HG03354 (cell line): ENCODE measurements at regions not wholly inside any gene's neighbourhood (a gene's known extent, or its start where the extent isn't known, plus 50 kb on each side); places are given as distances from the start of the nearest gene placed in this dataset.

ENCODE experiments used
- ATAC-seq: cut with Tn5 transposase; IDR thresholded peaks from one replicate; pipeline ENCODE4 v1.9.1; 2021; ENCODE audit warnings: mild to moderate bottlenecking; ENCODE audit not compliant: unreplicated experiment, poor library complexity, severe bottlenecking

DNA sequence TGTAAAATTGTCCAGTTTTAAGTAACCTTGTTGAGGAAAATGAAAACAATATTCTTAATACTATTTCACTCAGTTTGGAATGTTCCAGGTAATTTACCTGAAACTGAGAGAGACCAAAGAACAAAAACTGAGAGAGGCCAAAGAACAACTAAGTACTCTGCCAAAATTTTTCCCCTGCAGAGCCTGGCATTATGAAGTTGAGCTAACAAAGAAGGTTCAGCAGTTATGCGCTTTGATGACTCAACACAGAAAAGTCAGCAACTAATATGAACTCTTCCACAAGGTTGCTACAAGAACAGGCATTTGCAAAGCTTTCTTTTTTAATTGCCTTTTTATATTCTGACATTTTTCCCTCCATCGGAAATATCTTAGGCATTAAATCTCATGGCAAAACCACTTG, 270.9 kb downstream of the CHRM3 start:
- ATAC-seq, result no peak

DNA sequence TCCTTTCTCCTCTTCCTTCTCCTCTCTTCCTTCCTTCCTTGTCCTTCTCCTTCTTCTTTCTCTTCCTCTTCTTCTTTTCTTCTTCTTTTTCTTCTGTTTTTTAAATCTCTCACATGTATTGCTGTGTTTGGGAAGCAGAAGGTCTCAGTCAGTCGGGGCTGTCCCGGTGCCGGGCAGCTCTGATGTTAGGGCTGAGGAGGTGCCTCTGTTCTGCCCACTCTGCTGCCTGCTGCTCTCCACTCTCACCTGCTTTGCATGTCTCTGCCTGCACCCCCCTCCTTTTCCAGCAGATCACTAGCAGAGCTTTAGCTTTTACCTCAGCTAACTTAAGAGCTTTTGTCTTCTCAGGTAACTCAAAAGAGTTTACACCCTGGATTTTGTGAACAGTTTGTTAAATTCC, 276.6 kb downstream of the CHRM3 start:
- no peak for ATAC-seq

DNA sequence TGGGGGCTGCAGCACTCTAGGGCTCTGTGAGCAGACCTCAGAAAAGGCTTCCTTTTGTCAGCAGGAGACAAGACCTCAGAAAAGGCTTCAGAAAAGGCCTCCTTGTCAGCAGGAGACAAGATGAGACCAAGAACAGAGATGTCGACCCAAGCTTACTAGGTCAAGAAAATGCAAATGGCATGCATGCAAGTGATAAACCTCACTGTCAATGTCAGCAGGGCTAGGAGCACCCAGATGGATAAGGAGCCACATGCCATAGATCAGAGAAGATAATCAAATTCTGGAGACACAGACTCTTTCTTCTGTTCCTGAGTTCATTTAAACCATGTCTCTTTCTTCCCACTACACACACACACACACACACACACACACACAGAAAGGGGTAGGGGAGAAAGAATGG, 285.9 kb downstream of the CHRM3 start:
- no peak for ATAC-seq

DNA sequence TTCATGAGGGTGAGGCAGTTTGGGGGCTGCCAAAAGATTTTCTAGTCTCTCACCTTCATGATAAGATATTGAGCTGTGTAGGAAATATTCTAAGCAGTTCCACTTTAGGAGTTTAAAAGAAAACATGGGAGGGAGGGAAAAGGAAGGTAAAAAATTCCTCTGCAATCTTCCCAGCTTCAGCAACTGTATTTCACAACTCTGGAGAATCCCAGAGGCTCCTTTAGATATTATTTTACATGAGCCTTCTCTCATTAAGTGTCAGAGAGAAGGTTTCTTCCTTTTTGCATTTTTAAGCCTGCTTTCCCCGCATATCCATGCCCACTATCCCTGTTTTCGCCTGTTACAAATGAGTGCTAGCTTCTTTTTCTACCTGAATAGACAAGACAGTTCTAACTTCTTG, 289.4 kb downstream of the CHRM3 start:
- ATAC-seq, result no peak

DNA sequence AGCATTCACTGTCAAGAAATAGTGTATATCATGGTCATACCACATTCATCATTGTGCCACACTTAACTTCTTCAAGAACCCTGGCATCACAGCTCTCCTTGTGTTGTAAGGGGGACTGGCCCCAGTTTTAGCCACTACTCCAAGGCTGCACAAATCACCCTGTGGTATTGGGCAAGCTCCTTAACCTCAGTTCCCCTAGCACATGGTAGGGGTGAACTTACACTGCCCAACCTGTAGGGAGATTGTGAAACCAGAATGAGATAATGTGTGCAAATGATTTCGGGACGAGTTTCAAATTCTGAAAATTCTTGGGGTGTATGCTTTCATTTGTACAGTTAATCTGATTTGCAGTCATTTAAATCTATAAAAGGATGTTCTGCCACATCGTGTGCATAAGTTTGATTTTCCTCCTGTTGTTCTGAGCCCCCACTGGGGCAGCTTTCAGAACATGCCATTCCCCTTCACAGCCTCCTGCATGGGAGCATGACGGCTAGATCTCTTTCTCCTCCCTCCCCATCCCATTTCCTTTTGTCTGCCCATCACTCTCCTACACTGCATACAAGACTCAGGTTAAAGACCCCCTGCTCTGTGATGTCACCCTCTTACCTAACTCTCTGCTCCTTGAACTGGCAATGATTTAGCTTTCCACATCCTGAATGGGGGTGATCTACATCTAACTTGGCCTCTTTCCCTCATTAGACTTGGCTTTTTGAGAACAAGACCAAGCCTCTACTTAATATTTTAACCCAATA, 290.3 kb downstream of the CHRM3 start:
- no peak for ATAC-seq

DNA sequence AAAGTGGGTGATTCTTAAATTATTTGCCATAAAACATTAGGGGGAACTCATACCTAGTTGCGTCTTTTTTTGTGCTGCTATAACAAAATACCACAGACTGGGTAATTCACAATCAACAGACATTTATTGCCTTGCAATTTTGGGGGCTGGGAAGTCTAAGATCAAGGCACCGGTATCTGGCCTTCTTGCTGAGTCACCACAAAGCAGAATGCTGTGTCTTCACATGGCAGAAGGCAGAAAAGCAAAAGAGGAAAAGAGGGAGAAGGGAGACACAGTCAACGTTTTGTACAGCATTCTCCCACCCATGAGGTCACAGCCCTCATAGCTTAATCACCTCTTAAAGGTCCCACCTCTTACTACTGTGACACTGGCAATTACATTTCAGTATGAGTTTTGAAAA, 291.0 kb downstream of the CHRM3 start:
- ATAC-seq, result no peak

DNA sequence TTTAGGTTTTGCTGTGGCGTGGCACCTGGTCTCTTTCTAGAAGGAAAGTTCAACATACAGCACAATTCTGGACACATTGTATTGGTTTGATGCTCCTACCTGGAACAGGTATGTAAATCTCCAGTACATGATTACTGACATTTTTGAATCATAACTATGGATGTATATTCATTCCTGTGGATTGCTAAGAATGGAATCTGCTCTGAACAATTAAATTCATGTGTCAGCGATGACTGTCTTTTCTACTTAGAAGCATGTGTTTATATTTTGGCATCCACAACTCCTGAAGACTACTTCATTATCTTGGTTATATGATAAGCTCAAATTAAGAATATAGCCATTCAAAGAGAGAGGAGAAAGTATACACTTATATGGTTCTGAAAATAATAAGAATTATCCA, 291.8 kb downstream of the CHRM3 start:
- ATAC-seq, result no peak

DNA sequence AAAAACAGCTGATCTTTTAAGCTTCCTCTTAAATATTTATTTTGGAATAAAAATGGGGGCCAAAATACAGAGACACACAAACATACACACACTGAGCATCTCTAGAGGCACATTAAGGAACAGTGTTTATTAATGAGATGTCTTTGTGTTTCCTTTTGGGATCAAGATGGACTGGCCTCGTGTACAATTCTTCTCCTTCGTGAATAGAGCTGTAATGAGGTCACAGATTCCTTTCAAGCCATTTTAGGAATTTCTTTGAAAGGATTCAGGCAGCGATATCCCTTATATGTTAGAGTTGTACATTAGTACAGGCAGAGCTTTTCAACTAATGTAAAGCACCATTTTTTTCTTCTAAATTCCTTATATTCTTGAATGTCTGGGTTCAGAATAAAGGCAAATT, 295.7 kb downstream of the CHRM3 start:
- ATAC-seq, result no peak

DNA sequence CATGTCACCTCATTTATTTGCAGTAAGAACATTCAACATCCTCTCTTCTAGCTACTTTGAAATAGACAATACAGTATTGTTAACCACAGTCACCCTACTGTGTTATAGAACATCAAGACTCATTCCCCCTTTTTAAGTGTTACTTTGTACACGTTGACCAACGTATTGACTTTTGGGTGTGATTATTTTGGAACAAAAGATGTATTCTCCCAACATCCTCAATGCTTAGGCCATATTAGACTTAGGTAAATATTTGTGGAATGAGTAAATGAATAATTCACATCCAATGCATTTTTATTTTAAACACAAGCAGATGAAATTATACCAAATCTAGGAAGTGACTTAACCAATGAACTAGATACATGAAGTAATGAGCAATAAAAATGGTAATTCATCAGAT, 296.6 kb downstream of the CHRM3 start:
- ATAC-seq, result no peak

DNA sequence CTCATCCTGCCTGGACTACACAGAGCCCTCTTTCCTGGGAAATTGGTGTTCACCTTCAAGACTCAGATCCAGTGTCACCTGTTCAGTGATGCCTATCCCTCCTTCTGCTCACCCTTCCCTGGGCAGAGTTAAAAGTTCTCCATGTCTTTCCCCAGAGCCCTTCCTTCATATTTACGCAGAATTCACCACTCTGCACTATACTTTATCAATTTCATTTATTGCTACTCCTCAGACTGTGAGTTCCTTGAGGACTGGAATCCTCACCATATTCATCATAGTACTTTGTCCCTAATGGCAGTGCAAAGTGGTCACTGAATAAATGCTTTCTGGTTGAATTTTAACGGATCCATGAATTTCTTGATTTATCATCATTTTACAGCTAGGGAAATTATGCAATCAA, 300.0 kb downstream of the CHRM3 start:
- no peak for ATAC-seq

DNA sequence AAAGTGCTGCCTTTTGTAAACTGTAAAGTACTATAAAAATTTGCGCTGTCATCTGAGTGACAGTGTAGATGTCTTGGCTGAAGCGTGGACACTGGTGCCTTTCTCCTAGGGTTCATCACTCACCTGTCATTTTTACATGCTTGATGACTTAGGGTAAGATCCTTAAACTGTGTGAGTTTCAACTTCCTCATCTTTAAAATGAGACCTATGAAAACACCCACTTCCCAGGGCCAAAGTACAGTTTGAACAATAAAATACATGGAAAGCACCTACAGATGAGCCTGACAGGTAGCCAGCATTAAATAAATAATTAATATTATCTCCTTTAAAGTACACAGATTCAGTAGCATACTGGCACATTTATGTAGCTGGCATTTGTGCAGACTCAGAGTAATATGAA, 309.9 kb downstream of the CHRM3 start:
- ATAC-seq, result no peak

DNA sequence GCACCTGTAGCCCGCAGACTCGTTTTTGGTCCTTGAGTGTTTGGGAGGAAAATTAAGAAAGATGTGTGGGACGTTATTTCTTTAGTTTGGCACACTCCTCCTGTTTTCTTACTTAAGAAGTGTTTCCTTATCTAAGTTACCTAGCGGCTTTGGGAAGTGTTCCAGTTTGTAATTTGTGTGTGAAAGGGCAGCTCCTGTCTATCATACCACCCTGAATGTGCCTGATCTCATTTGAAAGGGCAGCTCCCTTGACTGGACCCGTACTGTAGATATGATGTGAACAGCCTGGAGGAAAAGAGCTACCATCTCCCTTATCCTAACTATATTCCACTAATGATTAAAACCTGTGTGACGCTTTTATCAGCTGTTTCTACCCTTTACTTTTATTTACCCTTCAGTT, 314.3 kb downstream of the CHRM3 start:
- ATAC-seq, result no peak

DNA sequence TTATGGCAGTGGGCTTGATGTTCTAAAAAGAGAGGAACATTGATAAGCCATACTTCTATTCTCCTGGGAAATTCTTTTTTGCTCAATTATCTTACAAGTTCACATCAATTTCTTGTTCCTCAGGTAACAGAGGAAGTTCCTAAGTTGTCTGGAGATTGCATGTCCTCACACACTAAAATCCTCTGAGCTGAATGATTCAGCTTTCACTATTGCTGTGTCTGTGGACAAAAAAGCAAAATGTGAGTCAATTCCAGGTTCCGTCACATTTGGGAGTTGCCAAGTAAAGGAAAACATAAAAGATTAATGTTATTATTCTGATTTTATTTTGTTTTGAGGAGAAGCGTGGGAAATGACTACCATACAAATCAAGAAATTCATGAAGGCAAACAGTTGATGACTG, 316.7 kb downstream of the CHRM3 start:
- ATAC-seq, result no peak

DNA sequence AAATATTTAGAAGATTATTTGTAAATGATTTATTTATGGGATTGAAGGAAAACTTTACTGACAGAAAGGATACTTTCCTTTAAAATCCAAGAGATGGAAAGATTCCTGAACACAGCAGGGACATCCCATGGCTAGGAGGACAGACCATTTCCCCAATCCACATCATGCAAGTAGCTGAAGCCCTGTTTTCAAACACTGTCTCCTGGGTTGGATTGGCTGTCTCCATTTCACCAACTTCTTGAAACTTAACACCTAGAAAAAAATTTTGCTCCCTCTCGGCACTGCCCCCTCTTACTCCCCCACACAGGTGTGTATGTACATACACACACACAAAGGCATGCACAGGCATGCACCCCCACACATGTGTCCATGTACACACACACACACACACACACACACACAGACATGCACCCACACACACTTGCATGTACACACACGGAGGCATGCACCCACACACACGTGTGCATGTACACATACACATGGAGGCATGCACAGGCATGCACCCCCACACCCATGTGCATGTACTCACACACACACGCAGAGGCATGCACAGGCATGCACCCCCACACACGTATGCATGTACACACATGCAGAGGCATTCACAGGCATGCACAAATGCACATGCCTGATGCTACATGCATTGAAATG, 320.0 kb downstream of the CHRM3 start:
- ATAC-seq, result no peak

DNA sequence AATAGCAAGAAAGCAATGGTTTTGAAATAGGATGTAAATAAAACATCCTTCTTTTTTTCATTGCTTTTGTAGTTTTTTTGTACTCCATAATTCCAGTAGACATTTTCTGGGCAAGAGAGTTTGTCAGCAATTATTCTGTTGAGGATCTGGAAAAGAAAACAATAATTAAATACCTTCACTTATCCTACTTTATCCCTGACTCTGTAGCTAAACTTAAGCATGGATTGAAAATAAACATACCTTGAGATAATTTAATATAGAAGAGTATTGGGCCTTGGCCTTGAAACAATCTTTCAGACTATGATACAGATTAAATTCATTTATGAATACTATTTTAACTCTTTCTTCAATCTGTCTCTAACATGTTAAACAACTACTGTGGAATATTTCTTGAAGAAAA, 321.2 kb downstream of the CHRM3 start:
- ATAC-seq, result no peak

DNA sequence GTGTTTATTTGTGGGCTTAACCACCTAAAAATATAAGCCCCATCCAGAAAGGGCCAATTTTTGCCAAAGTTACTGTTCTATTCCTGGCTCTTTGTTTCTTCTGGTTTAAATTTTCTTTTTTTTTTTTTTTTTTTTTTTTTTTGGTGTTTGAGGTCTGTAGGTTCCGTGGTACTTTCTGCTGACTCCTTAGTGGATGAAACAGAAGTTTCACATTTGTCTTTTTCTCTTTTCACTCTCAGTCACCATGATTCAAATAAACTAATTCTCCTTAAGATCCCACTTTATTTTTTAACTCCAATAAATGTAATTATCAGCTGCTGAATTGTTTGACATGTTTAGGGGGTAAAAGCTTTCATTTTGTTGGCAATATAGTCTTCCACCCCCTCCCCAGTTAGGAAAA, 322.3 kb downstream of the CHRM3 start:
- ATAC-seq, result no peak

DNA sequence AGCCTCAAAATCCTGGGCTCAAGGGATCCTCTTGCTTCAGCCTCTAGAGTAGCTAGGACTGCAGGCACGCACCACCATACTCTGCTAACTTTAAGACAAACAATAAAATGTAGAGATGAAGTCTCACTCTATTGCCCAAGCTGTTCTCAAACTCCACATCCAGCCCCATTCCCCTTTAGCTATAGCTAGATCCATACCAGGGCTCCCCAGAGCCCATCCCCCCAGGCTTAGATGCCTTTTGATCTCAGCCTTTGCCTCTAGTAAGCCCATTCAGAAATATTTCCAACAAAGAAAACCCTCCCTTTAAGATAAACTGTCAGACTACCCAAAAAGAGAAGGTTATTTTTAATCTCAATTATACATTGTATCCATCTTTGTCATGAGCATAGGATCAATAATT, 325.4 kb downstream of the CHRM3 start:
- no peak for ATAC-seq

DNA sequence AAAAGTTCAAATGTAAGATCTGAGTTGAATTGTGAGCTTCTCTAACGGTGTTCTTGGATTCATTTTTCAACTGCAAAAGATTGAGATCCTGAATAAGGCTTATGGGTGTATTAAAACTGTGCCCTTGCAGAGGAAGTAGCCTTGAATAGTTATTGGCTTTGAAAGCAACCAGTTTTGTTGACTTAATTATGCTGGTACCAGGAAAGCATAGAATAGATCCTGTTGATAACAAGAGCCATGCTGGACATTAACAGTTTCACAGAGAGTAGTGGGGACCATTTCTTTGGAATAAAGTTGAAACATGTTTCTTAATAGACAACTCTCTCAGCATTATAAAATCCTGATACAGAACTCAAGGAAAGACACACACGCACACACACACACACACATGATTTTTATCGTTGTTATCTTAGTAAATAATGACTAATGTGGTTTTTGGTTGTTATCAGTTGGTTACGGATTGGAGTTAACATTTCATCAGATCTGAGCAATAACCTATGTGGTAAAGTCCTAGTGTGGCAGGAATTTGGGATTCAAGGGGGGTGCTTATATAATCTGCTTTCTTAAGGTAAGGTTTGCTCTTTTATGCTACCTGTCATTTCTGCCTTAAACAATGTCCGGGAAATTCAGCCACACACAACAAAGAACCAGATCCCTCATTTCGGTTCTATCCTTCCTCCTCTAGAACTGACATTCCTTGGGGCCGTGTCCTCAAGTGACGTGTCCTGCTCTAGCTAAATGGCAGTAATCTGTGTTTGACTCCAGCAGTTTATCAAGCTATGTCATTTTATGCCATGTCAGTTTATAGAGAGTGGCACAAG, 330.9 kb downstream of the CHRM3 start:
- no peak for ATAC-seq

DNA sequence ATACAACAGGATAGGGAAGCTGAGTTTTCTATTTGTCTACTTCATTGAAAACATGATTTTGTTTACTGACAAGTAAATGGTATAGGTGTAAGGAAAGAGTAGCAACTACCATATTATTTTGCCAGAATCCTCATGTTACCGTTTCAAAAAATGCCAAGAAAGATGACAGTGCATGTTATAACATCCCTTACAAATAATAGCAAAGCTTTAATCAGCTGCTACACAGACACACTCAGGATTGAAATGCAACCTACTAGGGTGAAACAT, 331.5 kb downstream of the CHRM3 start:
- no peak for ATAC-seq

DNA sequence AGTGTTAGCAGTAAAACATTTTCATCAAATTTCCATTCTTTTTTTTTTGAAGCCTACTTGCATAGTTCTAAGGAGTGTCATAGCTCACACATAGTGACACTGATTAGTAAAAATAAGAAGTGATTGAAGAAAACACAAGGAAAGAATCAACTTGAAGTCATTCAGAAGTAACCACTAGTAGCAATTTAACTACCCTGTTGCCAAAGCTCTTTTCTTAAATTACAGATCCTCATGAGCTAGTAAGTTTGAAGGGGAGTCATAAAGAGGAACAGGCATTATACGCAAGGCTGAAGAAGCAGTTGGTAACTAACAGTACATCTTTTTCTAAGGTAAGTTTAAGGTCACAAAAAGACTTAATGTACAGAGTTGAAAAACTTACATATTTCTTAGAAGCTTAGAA, 332.2 kb downstream of the CHRM3 start:
- ATAC-seq, result no peak

DNA sequence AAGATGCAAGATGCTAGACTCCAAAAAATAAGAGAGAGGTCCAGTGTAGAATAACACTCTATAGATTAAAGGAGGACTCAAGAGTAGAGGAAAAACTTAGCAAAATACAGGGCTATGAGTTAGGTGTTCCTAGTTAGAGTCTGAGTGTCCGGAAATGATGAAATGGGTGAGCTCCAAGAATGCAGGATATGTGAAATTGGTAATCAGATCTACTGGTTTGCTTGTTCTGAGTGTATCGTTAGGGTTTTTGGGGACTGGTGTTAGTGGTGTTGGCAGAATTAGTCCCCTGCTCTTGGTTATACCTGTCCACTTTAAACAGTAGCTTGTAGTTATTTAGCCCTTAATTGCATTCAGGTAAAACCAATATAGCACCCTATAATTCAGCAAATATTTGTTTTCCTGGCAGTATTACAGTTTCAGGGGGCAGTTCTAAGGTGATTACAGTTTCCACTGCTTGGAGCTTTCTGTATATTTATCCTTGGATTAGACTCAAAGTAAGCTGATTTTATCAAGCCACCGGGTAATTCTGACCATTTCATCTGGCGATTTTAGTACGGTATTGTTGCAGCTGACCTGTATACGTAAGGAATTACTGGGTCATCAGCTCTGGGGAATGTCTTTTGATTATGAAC, 332.7 kb downstream of the CHRM3 start:
- ATAC-seq, result peak; percentile 13
